GM21737 (cell line): ENCODE measurements at regions not wholly inside any gene's neighbourhood (a gene's known extent, or its start where the extent isn't known, plus 50 kb on each side); places are given as distances from the start of the nearest gene placed in this dataset.

Source experiments
- ATAC-seq: cut with Tn5 transposase; IDR thresholded peaks from one replicate; pipeline ENCODE4 v1.9.1; 2021; ENCODE audit warnings: mild to moderate bottlenecking, moderate library complexity; ENCODE audit not compliant: unreplicated experiment

DNA sequence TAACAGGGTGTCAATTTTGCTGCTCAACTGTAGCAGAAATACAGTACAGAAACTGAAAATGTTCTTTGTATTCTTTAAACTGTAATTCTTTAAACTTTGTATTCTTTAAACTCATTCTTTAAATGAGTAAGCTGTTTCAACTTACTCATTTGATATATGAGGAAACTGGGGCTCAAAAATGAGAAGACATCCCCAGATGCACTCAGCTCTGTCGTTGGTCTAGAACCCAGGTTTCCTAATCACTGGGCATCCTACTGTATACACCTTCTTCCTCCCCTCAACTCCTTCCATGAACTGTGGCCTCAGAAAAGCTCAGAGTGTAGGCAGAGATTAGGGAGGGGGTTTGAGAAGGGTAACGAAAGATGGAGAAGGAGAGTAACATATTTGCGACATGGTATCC lies 136.5 kb upstream of the MAST4 start:
- ATAC-seq = no peak

GRCh38 chr5:66467564-66467963 lies 128.6 kb upstream of the MAST4 start:
- ATAC-seq = no peak

GRCh38 chr5:66469684-66470083 lies 126.5 kb upstream of the MAST4 start:
- no peak for ATAC-seq

- no peak for ATAC-seq
Observed at GRCh38 chr5:66472010-66472409, 124.2 kb upstream of the MAST4 start.

GRCh38 chr5:66475731-66476130 lies 120.5 kb upstream of the MAST4 start:
- no peak for ATAC-seq

- no peak for ATAC-seq
Observed at GRCh38 chr5:66477596-66477995, 118.6 kb upstream of the MAST4 start.

DNA sequence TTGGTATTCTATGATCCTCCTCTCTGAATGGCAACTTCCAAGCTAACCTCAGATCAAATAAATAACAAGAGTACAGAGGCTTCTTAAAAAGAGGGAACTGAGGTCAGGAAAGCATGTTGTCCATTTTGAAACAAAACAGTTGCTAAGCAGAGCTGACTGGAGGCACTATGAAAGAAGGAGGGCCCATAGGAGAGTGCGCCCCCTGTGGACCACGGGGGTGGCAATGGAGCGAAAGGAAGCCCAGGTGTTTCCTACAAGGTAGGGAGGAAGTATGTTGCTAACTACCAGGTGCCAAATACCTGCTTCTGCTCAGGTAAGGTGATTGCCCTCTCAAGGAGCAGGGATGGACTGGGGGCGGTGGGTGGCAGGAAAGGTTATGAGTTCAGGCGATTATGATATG lies 101.8 kb upstream of the MAST4 start:
- ATAC-seq = no peak

DNA sequence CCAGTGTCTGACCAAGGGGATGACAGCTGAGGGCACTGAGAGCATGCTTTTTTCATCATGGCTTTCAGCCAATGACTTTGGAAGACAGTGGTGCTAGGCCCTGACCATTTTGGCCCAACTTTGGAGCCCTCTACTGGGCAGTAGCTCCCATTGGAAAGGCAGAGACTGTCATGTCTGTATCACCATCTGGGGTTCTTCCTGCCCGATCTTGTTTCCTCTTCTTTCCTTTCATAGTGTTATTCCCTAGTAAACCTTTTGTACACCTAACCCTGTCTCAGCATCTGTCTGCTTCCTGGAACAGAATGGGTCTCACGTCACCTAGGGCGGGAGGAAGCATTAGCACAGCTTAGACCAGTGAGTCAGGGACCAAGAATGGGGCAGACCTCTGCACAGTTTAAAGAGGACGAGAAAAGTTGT lies 97.4 kb upstream of the MAST4 start:
- ATAC-seq = no peak

GRCh38 chr5:66503203-66503789 lies 92.9 kb upstream of the MAST4 start:
- no peak for ATAC-seq

- no peak for ATAC-seq
Observed at GRCh38 chr5:66507106-66507505, 89.1 kb upstream of the MAST4 start.

DNA sequence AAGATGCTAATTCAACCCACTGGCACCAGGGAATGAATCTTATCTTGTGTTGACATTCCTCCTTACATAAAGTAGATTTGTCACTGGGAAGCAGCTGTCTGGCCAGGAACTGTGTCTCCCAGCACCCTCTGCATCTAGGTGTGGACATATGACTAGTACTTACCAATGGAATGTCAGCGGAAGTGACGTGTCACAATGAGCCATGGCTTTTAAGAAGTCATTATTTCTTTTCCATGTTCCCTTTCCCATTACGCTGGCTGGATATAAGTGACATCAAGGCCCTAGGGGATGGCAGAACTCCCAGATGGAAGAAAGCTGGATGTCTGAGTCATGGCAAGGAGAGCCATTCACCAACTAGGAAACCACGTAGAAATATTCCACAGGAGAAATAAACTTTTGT lies 84.7 kb upstream of the MAST4 start:
- ATAC-seq = no peak

- ATAC-seq = no peak
Observed at GRCh38 chr5:66513130-66513529, 83.1 kb upstream of the MAST4 start.

DNA sequence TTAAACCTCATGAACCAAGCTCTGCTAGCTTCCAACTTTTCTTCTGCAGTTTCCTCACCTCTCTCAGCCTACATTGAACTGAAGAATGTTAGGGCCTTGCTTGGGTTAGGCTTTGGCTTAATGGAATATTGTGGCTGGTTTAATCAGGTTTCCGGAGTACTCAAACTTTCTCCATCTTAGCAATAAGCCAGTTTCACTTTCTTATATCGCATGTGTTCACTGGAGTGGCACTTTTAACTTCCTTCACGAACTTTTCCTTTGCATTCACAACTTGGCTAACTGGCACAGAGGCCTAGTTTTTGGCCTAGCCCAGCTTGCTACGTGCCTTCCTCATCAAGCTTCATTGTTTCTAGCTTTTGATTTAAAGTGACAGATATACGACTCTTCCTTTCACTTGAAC lies 81.0 kb upstream of the MAST4 start:
- ATAC-seq = no peak

GRCh38 chr5:66516550-66516949 lies 79.6 kb upstream of the MAST4 start:
- no peak for ATAC-seq

DNA sequence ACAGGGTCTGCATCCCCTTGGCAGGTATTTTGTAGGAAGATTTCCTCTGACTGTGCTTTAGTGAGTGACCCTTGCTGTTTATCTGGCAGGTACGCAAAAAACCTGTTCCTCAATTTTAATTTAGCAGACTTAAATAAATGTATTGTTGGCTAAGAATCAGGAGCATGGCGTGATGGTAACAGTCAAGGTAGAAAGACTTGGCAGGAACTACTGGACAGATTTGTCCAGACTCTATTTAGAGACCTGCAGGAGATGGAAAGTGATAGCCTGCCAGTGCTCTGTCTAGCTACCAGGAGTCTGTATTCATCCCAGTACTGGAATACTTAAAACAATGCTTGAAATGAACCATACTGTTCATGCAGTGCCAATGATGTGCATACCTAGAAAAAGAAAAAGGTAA lies 78.8 kb upstream of the MAST4 start:
- no peak for ATAC-seq

- ATAC-seq = no peak
Observed at GRCh38 chr5:66518052-66518451, 78.1 kb upstream of the MAST4 start.

DNA sequence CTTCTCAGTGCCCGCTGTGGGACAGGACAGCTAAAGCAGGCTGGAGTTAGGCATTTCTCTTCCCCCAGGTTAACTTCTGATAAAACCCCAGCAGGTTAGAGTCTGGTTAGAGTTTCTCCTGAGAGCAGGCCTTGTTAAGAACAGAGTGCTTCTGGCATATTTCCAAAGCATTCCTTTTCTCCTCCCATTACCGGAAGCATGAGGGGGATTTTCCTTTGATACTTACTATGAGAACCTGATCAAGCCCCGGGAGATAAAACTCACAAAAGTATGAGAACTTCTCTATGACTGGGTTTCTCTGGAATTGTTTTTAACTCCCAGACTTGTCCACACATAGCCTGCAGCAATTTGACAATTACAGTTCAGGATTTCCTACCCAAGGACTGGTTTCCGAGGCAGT lies 77.4 kb upstream of the MAST4 start:
- ATAC-seq = no peak

- no peak for ATAC-seq
Observed at GRCh38 chr5:66519626-66520025, 76.6 kb upstream of the MAST4 start.

DNA sequence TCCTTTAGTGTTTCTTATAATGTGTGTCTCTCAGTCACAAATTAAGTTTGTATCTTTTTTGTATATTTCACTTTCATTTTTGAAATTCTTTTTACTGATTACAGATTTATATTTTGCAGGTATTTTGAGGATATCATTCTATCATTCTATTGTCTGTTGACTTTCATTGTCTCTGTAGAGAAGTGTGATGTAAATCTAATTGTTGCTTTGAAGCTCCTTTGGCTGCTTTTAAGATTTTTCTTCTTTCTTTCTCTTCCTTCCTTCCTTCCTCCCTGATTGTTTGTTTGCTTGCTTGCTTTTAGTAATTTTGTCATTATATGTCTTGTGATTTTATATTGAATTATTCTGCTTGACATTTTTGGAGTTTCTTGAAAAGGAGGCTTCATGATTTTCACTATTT lies 75.3 kb upstream of the MAST4 start:
- ATAC-seq = no peak

DNA sequence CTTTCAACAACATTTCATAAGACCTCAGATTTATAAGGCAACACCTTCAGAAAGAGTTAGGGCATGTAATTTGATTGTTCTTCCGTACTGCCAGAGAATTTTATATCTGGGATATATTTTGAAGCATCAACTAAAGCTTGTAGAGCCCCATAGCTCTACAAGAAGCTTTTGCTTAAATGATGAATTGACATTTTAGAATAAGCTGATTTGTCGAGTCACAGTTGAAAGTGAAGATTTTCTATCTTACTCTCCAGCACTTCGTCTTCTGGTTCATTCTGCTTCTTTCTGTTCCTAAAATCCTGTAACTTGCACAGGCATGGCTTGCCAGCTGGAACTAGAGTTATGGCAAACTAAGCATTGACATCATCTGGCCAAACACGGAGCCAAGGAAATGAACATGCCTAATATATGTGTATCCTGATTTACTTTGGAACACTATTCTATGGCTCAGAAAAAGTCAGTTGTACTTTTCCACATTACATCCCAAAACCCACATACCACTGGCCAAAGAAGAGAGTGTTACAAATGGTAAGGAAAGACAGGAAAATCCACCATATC lies 68.6 kb upstream of the MAST4 start:
- no peak for ATAC-seq

GRCh38 chr5:66529182-66529581 lies 67.0 kb upstream of the MAST4 start:
- ATAC-seq = no peak

DNA sequence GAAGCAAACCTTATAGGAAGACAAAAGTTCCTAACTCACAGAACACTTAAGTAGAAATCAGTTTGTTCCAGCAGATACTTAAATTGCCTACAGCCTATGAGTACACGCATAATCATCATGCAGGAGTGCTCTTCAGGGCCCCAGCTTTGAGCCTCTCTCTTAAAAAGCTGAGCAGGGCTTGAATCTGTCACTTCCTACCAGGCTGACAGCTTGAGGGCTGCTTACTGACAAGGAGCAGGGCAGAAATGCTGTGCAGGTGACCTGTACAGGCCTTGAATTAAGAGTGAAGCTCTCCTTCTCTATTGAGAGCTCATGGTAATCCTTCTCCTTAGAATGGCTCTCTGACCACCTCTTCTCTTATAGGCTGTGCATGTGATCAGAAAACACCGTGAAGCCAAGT lies 66.5 kb upstream of the MAST4 start:
- ATAC-seq = no peak

DNA sequence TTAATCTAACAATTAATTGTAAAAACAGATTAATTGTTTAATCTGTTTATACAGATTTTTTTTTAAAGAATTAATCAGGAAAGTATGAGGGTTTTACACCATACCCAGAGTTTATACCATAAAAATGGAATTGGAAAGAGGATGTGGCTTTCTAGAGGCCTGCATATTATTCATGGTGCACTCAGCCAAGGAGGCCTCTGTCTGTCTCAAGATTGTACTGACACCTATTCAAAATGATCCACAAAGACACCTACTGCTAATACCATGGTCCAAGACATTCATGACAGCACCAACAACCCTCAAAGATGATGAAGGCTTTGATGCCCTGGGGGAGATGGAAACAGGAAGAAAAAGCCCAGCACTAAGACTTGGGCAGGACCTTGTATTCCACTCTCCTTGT lies 58.1 kb upstream of the MAST4 start:
- no peak for ATAC-seq
